ENCODE measurements at regions not wholly inside any gene's neighbourhood (a gene's known extent, or its start where the extent isn't known, plus 50 kb on each side); places are given as distances from the start of the nearest gene placed in this dataset.

DNA sequence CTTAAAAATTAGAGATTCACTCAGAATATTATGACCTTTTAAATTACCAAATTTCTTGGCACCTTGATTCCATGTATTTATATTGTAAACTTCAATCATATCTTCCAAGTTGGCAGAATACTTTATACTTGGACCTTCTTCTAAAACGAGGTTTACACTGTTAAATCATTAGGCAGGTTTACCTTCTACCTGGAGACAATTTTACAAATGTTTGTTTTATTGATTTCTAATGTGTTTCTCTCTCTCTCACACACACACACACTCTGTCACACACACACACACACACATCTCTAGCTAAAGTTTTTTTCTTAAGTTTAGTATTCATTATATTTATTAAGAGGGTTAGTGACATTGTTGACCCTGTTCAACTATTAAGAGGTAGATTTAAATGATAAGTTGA is 1155.6 kb downstream of the NSUN3 start:
- TF ChIP-seq, protein P1, sequence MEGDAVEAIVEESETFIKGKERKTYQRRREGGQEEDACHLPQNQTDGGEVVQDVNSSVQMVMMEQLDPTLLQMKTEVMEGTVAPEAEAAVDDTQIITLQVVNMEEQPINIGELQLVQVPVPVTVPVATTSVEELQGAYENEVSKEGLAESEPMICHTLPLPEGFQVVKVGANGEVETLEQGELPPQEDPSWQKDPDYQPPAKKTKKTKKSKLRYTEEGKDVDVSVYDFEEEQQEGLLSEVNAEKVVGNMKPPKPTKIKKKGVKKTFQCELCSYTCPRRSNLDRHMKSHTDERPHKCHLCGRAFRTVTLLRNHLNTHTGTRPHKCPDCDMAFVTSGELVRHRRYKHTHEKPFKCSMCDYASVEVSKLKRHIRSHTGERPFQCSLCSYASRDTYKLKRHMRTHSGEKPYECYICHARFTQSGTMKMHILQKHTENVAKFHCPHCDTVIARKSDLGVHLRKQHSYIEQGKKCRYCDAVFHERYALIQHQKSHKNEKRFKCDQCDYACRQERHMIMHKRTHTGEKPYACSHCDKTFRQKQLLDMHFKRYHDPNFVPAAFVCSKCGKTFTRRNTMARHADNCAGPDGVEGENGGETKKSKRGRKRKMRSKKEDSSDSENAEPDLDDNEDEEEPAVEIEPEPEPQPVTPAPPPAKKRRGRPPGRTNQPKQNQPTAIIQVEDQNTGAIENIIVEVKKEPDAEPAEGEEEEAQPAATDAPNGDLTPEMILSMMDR (IDR thresholded peaks at IDR 0.05; ENCODE audit: insufficient read depth, low read depth, low read length), result no peak
- POLR2A ChIA-PET, result no interaction called here
- no peaks in the 10 kb centered on the region for H3K27me3 ChIP-seq (ENCODE audit: control insufficient read depth, insufficient read depth, low read length)
- no peak overlapping the region for H3K4me3 ChIP-seq (ENCODE audit: low read depth, low read length)
- H3K36me3 ChIP-seq (ENCODE audit: control insufficient read depth, insufficient read depth, low read length), result no peaks in the 10 kb centered on the region
- DNase-seq (ENCODE audit: low read depth), result no peak
- CTCF ChIA-PET, result no interaction called here

GRCh38 chr3:95226437-95226836 is 1163.6 kb downstream of the NSUN3 start:
- Histone ChIP-seq H3K27me3 (ENCODE audit: control insufficient read depth, insufficient read depth, low read length) (no peaks in the 10 kb centered on the region), H3K4me3 (ENCODE audit: low read depth, low read length) (no peak overlapping the region), H3K36me3 (ENCODE audit: control insufficient read depth, insufficient read depth, low read length) (no peaks in the 10 kb centered on the region)
- TF ChIP-seq, protein P1 (IDR thresholded peaks at IDR 0.05; ENCODE audit: insufficient read depth, low read depth, low read length), result no peak
- ChIA-PET CTCF (no interaction called here), POLR2A (no interaction called here)
- DNase-seq (ENCODE audit: low read depth), result no peak

GRCh38 chr3:95227092-95227491 is 1164.2 kb downstream of the NSUN3 start:
- no peaks in the 10 kb centered on the region for H3K27me3 ChIP-seq (ENCODE audit: control insufficient read depth, insufficient read depth, low read length)
- no peak overlapping the region for H3K4me3 ChIP-seq (ENCODE audit: low read depth, low read length)
- ChIA-PET POLR2A (no interaction called here), CTCF (no interaction called here)
- no peaks in the 10 kb centered on the region for H3K36me3 ChIP-seq (ENCODE audit: control insufficient read depth, insufficient read depth, low read length)
- TF ChIP-seq, protein P1 (IDR thresholded peaks at IDR 0.05; ENCODE audit: insufficient read depth, low read depth, low read length), result no peak
- no peak for DNase-seq (ENCODE audit: low read depth)

GRCh38 chr3:95228416-95228815 is 1165.6 kb downstream of the NSUN3 start:
- TF ChIP-seq, protein P1 (IDR thresholded peaks at IDR 0.05; ENCODE audit: insufficient read depth, low read depth, low read length), result no peak
- ChIA-PET POLR2A (no interaction called here), CTCF (no interaction called here)
- Histone ChIP-seq H3K27me3 (ENCODE audit: control insufficient read depth, insufficient read depth, low read length) (no peaks in the 10 kb centered on the region), H3K36me3 (ENCODE audit: control insufficient read depth, insufficient read depth, low read length) (no peaks in the 10 kb centered on the region), H3K4me3 (ENCODE audit: low read depth, low read length) (no peak overlapping the region)
- no peak for DNase-seq (ENCODE audit: low read depth)

- ChIA-PET POLR2A (no interaction called here), CTCF (no interaction called here)
- no peak for DNase-seq (ENCODE audit: low read depth)
- Histone ChIP-seq H3K27me3 (ENCODE audit: control insufficient read depth, insufficient read depth, low read length) (no peaks in the 10 kb centered on the region), H3K4me3 (ENCODE audit: low read depth, low read length) (no peak overlapping the region), H3K36me3 (ENCODE audit: control insufficient read depth, insufficient read depth, low read length) (no peaks in the 10 kb centered on the region)
- TF ChIP-seq, protein P1 (IDR thresholded peaks at IDR 0.05; ENCODE audit: insufficient read depth, low read depth, low read length), result no peak
These were observed 1173.1 kb downstream of the NSUN3 start for GRCh38 chr3:95235916-95236315.

All from BJ (cell line).